ENCODE measurements at regions not wholly inside any gene's neighbourhood (a gene's known extent, or its start where the extent isn't known, plus 50 kb on each side); places are given as distances from the start of the nearest gene placed in this dataset.

GRCh38 chr6:23747239-23747638 lies 378.8 kb upstream of the NRSN1 start:
- TF ChIP-seq CTCF (IDR thresholded peaks at IDR 0.05; ENCODE audit: low read depth, low read length, poor library complexity, severe bottlenecking), result no peak
- TF ChIP-seq EZH2phosphoT487 (IDR thresholded peaks at IDR 0.05; ENCODE audit: borderline replicate concordance, low read length), result no peak

Measured in DOHH2 (cell line).